HEK293 (cell line): ENCODE measurements at regions not wholly inside any gene's neighbourhood (a gene's known extent, or its start where the extent isn't known, plus 50 kb on each side); places are given as distances from the start of the nearest gene placed in this dataset.

ENCODE experiments used
- CTCF ChIA-PET: fragments of 350-600 bp; formaldehyde crosslinking; extraction: SDS; loops from one replicate; lab custom pipeline; 2021; ENCODE audit warnings: antibody characterized with exemption; lab: Yijun Ruan, JAX
- POLR2A ChIA-PET: fragments of 300-600 bp; formaldehyde crosslinking; extraction: SDS; loops from one replicate; lab custom pipeline; 2020; ENCODE audit warnings: antibody characterized with exemption, inconsistent platforms; lab: Yijun Ruan, JAX
- H3K27ac ChIP-seq: fragments of 200-500 bp; sonication (Bioruptor generic); 2 replicates; pipeline ENCODE4 v1.5.1; 2014; ENCODE audit warnings: low read depth, low read length, control low read depth, inconsistent platforms; ENCODE audit errors: extremely low read depth
- H3K36me3 ChIP-seq, 2 experiments: fragments of 200-500 bp in 1 of 2; sonication (Bioruptor generic) in 1 of 2; 1 replicate in 1 of 2; 2 replicates in 1 of 2; pipeline ENCODE4 v1.5.1; 2014 to 2017; ENCODE audit warnings: inconsistent platforms in 2 of 2, low read length in 2 of 2; ENCODE audit not compliant: control insufficient read depth in 2 of 2, insufficient read depth in 1 of 2
- H3K4me1 ChIP-seq: fragments of 200-500 bp; sonication (Bioruptor generic); 2 replicates; pipeline ENCODE4 v1.5.1; 2014; ENCODE audit warnings: mild to moderate bottlenecking, low read length, inconsistent platforms; ENCODE audit not compliant: control insufficient read depth, insufficient read depth
- H3K4me3 ChIP-seq: 2 replicates; pipeline ENCODE4 v1.5.1; 2011; ENCODE audit warnings: low read depth, mild to moderate bottlenecking, control low read depth, low read length, moderate library complexity
- H3K9me3 ChIP-seq: fragments of 200-500 bp; sonication (Bioruptor generic); 2 replicates; pipeline ENCODE4 v1.5.1; 2014; ENCODE audit warnings: low read depth, low read length, inconsistent platforms; ENCODE audit not compliant: control insufficient read depth, insufficient read depth
- KLF16 ChIP-seq: fragments of 450-650 bp; formaldehyde crosslinking; IDR thresholded peaks from 2 replicates; pipeline ENCODE4 v1.5.1; 2017; ENCODE audit warnings: missing biosample characterization, missing genetic modification characterization
- SALL2 ChIP-seq: fragments of 450-650 bp; formaldehyde crosslinking; IDR thresholded peaks from 2 replicates; pipeline ENCODE4 v1.5.0; 2017; ENCODE audit warnings: missing biosample characterization, mild to moderate bottlenecking, missing genetic modification characterization, borderline replicate concordance
- SETDB1 ChIP-seq: IDR thresholded peaks from one replicate; pipeline ENCODE4 v1.6.1; 2017; ENCODE audit warnings: mild to moderate bottlenecking, low read length, moderate library complexity, mixed read lengths; ENCODE audit not compliant: insufficient read length
- TCF7L2 ChIP-seq: IDR thresholded peaks from 2 replicates; pipeline ENCODE4 v1.6.1; 2011; ENCODE audit warnings: low read depth, mild to moderate bottlenecking, inconsistent platforms, low read length, moderate library complexity, borderline replicate concordance
- WT1 ChIP-seq: fragments of 450-650 bp; formaldehyde crosslinking; IDR thresholded peaks from 2 replicates; pipeline ENCODE4 v1.5.1; 2016; ENCODE audit warnings: missing biosample characterization, missing genetic modification characterization
- ZBTB8A ChIP-seq: fragments of 450-650 bp; formaldehyde crosslinking; IDR thresholded peaks from 2 replicates; pipeline ENCODE4 v1.5.1; 2016; ENCODE audit warnings: missing biosample characterization, missing genetic modification characterization
- ZFP69B ChIP-seq: fragments of 450-650 bp; formaldehyde crosslinking; IDR thresholded peaks from 2 replicates; pipeline ENCODE4 v1.5.1; 2016; ENCODE audit warnings: missing biosample characterization, missing genetic modification characterization
- ZIC2 ChIP-seq: fragments of 450-650 bp; formaldehyde crosslinking; IDR thresholded peaks from 2 replicates; pipeline ENCODE4 v1.5.1; 2016; ENCODE audit warnings: missing biosample characterization, missing genetic modification characterization
- ZNF133 ChIP-seq: fragments of 450-650 bp; formaldehyde crosslinking; IDR thresholded peaks from 2 replicates; pipeline ENCODE4 v1.5.1; 2016; ENCODE audit warnings: missing biosample characterization, missing genetic modification characterization
- ZNF169 ChIP-seq: fragments of 450-650 bp; formaldehyde crosslinking; IDR thresholded peaks from 2 replicates; pipeline ENCODE4 v1.5.1; 2016; ENCODE audit warnings: missing biosample characterization, missing genetic modification characterization
- ZNF19 ChIP-seq: fragments of 450-650 bp; formaldehyde crosslinking; IDR thresholded peaks from 2 replicates; pipeline ENCODE4; 2016; ENCODE audit warnings: missing biosample characterization, missing genetic modification characterization, low read depth
- ZNF2 ChIP-seq: fragments of 450-650 bp; formaldehyde crosslinking; IDR thresholded peaks from 2 replicates; pipeline ENCODE4 v1.5.1; 2016; ENCODE audit warnings: missing biosample characterization, missing genetic modification characterization
- ZNF248 ChIP-seq: fragments of 450-650 bp; formaldehyde crosslinking; IDR thresholded peaks from 2 replicates; pipeline ENCODE4 v1.5.1; 2017; ENCODE audit warnings: missing biosample characterization, missing genetic modification characterization
- ZNF302 ChIP-seq: fragments of 450-650 bp; formaldehyde crosslinking; IDR thresholded peaks from 2 replicates; pipeline ENCODE4 v1.5.1; 2016; ENCODE audit warnings: missing biosample characterization, missing genetic modification characterization, low read depth
- ZNF350 ChIP-seq: fragments of 450-650 bp; formaldehyde crosslinking; IDR thresholded peaks from 2 replicates; pipeline ENCODE4 v1.5.0; 2017; ENCODE audit warnings: missing biosample characterization, mild to moderate bottlenecking, missing genetic modification characterization
- ZNF404 ChIP-seq: fragments of 450-650 bp; formaldehyde crosslinking; IDR thresholded peaks from 2 replicates; pipeline ENCODE4 v1.5.1; 2017; ENCODE audit warnings: missing biosample characterization, missing genetic modification characterization
- ZNF488 ChIP-seq: fragments of 450-650 bp; formaldehyde crosslinking; IDR thresholded peaks from 2 replicates; pipeline ENCODE4 v1.5.1; 2016; ENCODE audit warnings: missing biosample characterization, missing genetic modification characterization
- ZNF501 ChIP-seq: fragments of 450-650 bp; formaldehyde crosslinking; IDR thresholded peaks from 2 replicates; pipeline ENCODE4 v1.5.1; 2016; ENCODE audit warnings: missing biosample characterization, missing genetic modification characterization
- ZNF544 ChIP-seq: fragments of 450-650 bp; formaldehyde crosslinking; IDR thresholded peaks from 2 replicates; pipeline ENCODE4 v1.5.0; 2017; ENCODE audit warnings: missing biosample characterization, missing genetic modification characterization
- ZNF558 ChIP-seq: fragments of 450-650 bp; formaldehyde crosslinking; IDR thresholded peaks from 2 replicates; pipeline ENCODE4 v1.5.1; 2016; ENCODE audit warnings: missing biosample characterization, missing genetic modification characterization
- ZNF560 ChIP-seq: fragments of 450-650 bp; formaldehyde crosslinking; IDR thresholded peaks from 2 replicates; pipeline ENCODE4 v1.5.1; 2017; ENCODE audit warnings: missing biosample characterization, missing genetic modification characterization, borderline replicate concordance
- ZNF585B ChIP-seq: fragments of 450-650 bp; formaldehyde crosslinking; IDR thresholded peaks from 2 replicates; pipeline ENCODE4 v1.5.1; 2016; ENCODE audit warnings: missing biosample characterization, missing genetic modification characterization
- ZNF610 ChIP-seq: fragments of 450-650 bp; formaldehyde crosslinking; IDR thresholded peaks from 2 replicates; pipeline ENCODE4 v1.5.1; 2016; ENCODE audit warnings: missing biosample characterization, missing genetic modification characterization, borderline replicate concordance
- ZNF654 ChIP-seq: fragments of 450-650 bp; formaldehyde crosslinking; IDR thresholded peaks from 2 replicates; pipeline ENCODE4 v1.5.1; 2016; ENCODE audit warnings: low read depth, missing biosample characterization, missing genetic modification characterization
- ZNF664 ChIP-seq: fragments of 450-650 bp; formaldehyde crosslinking; IDR thresholded peaks from 2 replicates; pipeline ENCODE4 v1.5.1; 2016; ENCODE audit warnings: missing biosample characterization, missing genetic modification characterization
- ZNF670 ChIP-seq: fragments of 450-650 bp; formaldehyde crosslinking; IDR thresholded peaks from 2 replicates; pipeline ENCODE4 v1.5.1; 2016; ENCODE audit warnings: missing biosample characterization, missing genetic modification characterization, low read depth
- ZSCAN23 ChIP-seq: fragments of 450-650 bp; formaldehyde crosslinking; IDR thresholded peaks from 2 replicates; pipeline ENCODE4 v1.5.1; 2016; ENCODE audit warnings: missing biosample characterization, missing genetic modification characterization
- ZSCAN5A ChIP-seq: fragments of 450-650 bp; formaldehyde crosslinking; IDR thresholded peaks from 2 replicates; pipeline ENCODE4 v1.5.1; 2016; ENCODE audit warnings: missing biosample characterization, missing genetic modification characterization
- TF ChIP-seq, protein P1 (sequence below): fragments of 450-650 bp; formaldehyde crosslinking; IDR thresholded peaks from 2 replicates; pipeline ENCODE4 v1.5.1; 2016; ENCODE audit warnings: missing biosample characterization, missing genetic modification characterization
- TF ChIP-seq, protein P2 (sequence below): fragments of 450-650 bp; formaldehyde crosslinking; IDR thresholded peaks from 2 replicates; pipeline ENCODE4 v1.5.1; 2016; ENCODE audit warnings: missing biosample characterization, missing genetic modification characterization
- TF ChIP-seq, protein P3 (sequence below): fragments of 450-650 bp; formaldehyde crosslinking; IDR thresholded peaks from 2 replicates; pipeline ENCODE4 v1.5.1; 2016; ENCODE audit warnings: missing biosample characterization, missing genetic modification characterization

- TF ChIP-seq ZSCAN5A (no peak), KLF16 (no peak), ZNF664 (no peak)
- TF ChIP-seq, protein P1, sequence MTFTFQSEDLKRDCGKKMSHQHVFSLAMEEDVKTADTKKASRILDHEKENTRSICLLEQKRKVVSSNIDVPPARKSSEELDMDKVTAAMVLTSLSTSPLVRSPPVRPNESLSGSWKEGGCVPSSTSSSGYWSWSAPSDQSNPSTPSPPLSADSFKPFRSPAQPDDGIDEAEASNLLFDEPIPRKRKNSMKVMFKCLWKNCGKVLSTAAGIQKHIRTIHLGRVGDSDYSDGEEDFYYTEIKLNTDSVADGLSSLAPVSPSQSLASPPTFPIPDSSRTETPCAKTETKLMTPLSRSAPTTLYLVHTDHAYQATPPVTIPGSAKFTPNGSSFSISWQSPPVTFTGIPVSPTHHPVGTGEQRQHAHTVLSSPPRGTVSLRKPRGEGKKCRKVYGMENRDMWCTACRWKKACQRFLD, result no peak
These were observed 330.5 kb downstream of the ETAA1 start (continued) for GRCh38 chr2:67727623-67728022.

DNA sequence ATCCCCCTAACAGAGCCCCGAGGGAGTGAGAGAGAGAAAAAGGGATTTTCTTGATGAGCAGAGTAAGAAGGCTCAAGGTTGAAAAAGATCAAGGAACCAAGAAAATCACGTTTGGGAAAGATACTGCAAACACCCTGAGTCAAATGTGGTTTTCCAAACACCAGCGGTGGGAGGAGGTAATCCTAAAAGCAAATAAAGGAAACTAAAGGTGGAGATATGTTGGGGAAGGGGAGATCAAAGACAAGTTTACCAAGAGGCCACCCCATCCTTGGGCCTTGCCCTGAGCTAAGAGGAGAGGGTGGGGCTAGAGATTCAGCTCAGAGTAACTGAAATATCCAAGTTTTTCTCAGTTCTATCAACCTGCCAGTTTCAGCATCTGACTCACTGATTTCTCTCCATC is 332.3 kb downstream of the ETAA1 start:
- no peak overlapping the region for H3K4me3 ChIP-seq
- CTCF ChIA-PET, result interaction anchor here (0.6 kb wide), 1 partner anchor 78 kb away, joined by 3 read pairs; no protein-coding TSS in a partner anchor
- no peak for TF ChIP-seq ZNF133 (tag by site-specific recombination)
- TF ChIP-seq ZSCAN23 (tag by site-specific recombination), result no peak
- TF ChIP-seq ZNF350 (tag by site-specific recombination), result no peak
- TF ChIP-seq ZNF610 (tag by site-specific recombination), result no peak
- TF ChIP-seq ZIC2 (tag by site-specific recombination), result no peak
- TF ChIP-seq ZNF585B (tag by site-specific recombination), result no peak
- no peak for TF ChIP-seq ZNF670 (tag by site-specific recombination)
- TF ChIP-seq, protein P2, sequence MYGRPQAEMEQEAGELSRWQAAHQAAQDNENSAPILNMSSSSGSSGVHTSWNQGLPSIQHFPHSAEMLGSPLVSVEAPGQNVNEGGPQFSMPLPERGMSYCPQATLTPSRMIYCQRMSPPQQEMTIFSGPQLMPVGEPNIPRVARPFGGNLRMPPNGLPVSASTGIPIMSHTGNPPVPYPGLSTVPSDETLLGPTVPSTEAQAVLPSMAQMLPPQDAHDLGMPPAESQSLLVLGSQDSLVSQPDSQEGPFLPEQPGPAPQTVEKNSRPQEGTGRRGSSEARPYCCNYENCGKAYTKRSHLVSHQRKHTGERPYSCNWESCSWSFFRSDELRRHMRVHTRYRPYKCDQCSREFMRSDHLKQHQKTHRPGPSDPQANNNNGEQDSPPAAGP (tag by site-specific recombination), result no peak
- no peak for TF ChIP-seq ZNF169
- TF ChIP-seq TCF7L2, result no peak
- no peak for TF ChIP-seq ZNF404 (tag by site-specific recombination)
- TF ChIP-seq WT1 (tag by site-specific recombination), result no peak
- no peak for TF ChIP-seq ZNF302 (tag by site-specific recombination)
- TF ChIP-seq ZNF19, result no peak
- H3K9me3 ChIP-seq, result no peaks in the 10 kb centered on the region
- H3K36me3 ChIP-seq, result no peaks in the 10 kb centered on the region
- POLR2A ChIA-PET, result no interaction called here
- H3K27ac ChIP-seq, result no peak overlapping the region
- H3K4me1 ChIP-seq, result no peaks in the 10 kb centered on the region

DNA sequence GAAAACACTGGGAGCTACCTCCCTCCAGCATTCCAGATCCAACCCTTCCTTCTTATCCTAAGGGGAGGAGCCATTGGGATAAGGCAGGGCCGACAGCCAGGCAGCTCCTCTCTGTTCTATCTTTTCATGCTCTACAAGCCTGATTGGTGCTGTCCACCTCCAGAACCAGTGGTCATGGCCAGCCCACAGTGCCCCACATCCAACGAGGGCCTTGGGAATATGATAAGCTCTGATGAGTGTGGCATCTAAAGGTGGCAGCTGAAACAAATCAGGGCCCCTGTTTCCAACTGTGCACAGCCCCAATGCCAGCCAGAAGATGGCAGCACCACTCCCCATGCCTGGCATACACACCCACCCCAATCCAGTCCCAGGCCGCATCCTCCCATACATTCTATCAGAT is 329.3 kb downstream of the C1D start:
- Histone ChIP-seq H3K4me3 (no peak overlapping the region), H3K27ac (no peak overlapping the region), H3K9me3 (no peaks in the 10 kb centered on the region), H3K4me1 (no peaks in the 10 kb centered on the region), H3K36me3 (no peaks in the 10 kb centered on the region)
- POLR2A ChIA-PET, result no interaction called here
- no peak for TF ChIP-seq ZNF2 (tag by site-specific recombination)
- TF ChIP-seq ZNF558 (tag by site-specific recombination), result no peak
- TF ChIP-seq, protein P3, sequence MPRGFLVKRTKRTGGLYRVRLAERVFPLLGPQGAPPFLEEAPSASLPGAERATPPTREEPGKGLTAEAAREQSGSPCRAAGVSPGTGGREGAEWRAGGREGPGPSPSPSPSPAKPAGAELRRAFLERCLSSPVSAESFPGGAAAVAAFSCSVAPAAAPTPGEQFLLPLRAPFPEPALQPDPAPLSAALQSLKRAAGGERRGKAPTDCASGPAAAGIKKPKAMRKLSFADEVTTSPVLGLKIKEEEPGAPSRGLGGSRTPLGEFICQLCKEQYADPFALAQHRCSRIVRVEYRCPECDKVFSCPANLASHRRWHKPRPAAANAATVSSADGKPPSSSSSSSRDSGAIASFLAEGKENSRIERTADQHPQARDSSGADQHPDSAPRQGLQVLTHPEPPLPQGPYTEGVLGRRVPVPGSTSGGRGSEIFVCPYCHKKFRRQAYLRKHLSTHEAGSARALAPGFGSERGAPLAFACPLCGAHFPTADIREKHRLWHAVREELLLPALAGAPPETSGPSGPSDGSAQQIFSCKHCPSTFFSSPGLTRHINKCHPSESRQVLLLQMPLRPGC (tag by site-specific recombination), result no peak
- TF ChIP-seq ZFP69B (tag by site-specific recombination), result no peak
- no peak for TF ChIP-seq ZNF585B (tag by site-specific recombination)
- no peak for TF ChIP-seq ZNF560 (tag by site-specific recombination)
- no peak for TF ChIP-seq SALL2
- no peak for TF ChIP-seq ZNF248 (tag by site-specific recombination)
- TF ChIP-seq ZNF501, result no peak
- TF ChIP-seq ZNF488 (tag by site-specific recombination), result no peak
- no peak for TF ChIP-seq ZBTB8A (tag by site-specific recombination)
- no peak for TF ChIP-seq ZNF544 (tag by site-specific recombination)
- no peak for TF ChIP-seq SETDB1
- TF ChIP-seq ZNF654 (tag by site-specific recombination), result no peak
- CTCF ChIA-PET, result interaction anchor here (0.6 to 2.8 kb wide), 15 partner anchors 9 to 1595 kb away, joined by 3 to 27 read pairs (median 4); no protein-coding TSS in a partner anchor
